Dedifferentiated amniotic fluid mesenchymal stem cell (primary cell): ENCODE measurements at regions not wholly inside any gene's neighbourhood (a gene's known extent, or its start where the extent isn't known, plus 50 kb on each side); places are given as distances from the start of the nearest gene placed in this dataset.
"Not testable (repeated sequence)": the region's sequence is repeated elsewhere in the genome, so short reads cannot be mapped to it uniquely, and the experiment has no call there.

Source experiments
- DNase-seq: peaks from one replicate; pipeline ENCODE4 v3.0.0-alpha.2; 2016; ENCODE audit errors: extremely low spot score

DNA sequence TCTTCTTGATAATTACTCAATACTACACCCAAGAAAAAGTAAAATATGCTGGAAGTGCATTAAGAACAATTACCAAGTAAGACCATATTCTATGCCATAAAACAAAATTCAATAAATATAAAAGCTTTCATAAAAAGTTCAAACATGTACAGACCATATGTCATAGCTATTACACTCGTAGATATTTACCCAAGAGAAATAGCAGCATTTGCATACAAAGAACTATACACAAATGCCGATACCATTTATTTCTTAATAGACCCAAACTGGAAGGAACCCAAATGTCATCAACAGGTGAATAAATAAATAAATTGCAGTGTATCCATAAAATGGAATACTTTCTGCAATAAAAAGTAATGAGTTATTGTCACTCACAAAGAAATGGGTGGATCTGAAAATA lies 78.3 kb upstream of the SLC16A7 start:
- no peak for DNase-seq

GRCh38 chr12:59500915-59501314 lies 94.9 kb upstream of the SLC16A7 start:
- DNase-seq = no peak

DNA sequence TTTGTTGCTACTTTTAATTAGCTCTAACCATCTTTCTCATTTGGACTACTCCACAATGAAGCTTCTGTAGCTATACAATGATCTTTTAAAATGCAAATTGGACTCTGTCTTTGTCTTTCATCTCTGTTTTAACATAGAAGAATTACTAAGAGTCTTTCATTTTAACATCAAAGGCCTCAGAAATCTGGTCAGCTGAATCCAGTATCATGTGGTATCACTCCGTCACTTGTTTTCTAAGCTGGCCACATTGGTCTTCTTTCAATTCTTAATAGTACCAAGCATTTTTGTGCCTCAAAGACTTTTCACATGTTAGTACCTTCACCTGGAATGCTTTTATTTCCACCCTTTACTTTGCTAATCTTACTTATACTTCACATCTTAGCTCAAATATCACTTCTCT lies 95.5 kb upstream of the SLC16A7 start:
- no peak for DNase-seq

GRCh38 chr12:59499774-59500173 lies 96.1 kb upstream of the SLC16A7 start:
- DNase-seq = no peak

DNA sequence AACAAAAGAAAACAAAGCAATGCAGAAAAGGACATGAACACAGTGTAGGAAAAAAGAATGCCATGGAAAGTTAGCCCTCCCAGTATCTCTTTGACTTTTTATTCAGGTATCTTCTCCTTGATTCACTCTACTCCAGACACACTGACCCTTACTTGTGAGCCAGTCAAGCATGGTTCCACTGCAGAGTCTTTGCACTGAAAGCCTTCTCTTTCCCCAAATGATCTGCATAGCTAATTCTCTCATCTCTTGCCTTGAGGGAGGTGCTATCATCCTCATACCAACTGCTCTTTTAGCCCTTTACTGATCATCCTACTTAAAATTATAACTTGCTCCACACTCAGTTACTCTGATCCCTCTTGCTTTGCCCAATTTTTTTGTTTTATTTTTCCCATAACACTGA lies 101.2 kb upstream of the SLC16A7 start:
- no peak for DNase-seq

GRCh38 chr12:59491877-59492276 lies 104.0 kb upstream of the SLC16A7 start:
- DNase-seq = no peak

GRCh38 chr12:59486827-59487226 lies 109.0 kb upstream of the SLC16A7 start:
- DNase-seq = no peak

DNA sequence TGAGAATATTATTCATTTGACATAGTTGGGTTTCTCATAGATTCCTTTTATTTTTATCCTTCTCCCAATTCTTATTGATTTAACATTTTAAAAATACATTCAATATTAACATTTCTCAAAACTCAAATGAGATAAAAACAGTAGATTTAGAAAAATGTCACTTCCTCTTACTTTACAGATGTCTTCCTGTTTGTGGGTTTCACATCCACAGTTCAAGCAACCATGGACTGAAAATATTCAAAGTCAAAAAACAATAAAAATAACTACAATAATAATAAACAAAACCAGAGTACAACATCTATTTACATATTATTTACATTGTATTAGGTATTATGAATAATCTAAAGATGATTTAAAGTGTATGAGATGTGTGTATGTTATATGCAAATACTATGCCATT lies 111.3 kb upstream of the SLC16A7 start:
- DNase-seq = no peak

GRCh38 chr12:59474236-59474635 lies 121.6 kb upstream of the SLC16A7 start:
- DNase-seq = not testable (repeated sequence)

DNA sequence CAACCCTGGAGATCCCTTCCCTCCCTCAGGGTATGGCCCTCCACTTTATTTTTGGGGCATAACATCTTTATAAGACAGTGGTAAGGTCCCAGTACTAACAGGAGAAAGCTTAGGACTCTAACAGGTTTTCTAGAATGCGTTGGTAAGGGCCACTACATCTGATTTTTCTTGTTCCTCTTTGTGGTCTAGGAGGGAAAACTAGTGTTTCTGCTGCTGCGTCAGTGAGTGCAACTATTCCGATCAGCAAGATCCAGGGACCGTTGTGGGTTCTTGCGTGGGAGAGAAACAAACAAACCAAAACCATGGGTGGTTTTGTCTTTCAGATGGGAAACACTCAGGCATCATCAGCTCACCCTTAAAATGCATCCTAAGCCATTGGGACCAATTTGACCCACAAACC lies 123.6 kb upstream of the SLC16A7 start:
- DNase-seq = no peak

DNA sequence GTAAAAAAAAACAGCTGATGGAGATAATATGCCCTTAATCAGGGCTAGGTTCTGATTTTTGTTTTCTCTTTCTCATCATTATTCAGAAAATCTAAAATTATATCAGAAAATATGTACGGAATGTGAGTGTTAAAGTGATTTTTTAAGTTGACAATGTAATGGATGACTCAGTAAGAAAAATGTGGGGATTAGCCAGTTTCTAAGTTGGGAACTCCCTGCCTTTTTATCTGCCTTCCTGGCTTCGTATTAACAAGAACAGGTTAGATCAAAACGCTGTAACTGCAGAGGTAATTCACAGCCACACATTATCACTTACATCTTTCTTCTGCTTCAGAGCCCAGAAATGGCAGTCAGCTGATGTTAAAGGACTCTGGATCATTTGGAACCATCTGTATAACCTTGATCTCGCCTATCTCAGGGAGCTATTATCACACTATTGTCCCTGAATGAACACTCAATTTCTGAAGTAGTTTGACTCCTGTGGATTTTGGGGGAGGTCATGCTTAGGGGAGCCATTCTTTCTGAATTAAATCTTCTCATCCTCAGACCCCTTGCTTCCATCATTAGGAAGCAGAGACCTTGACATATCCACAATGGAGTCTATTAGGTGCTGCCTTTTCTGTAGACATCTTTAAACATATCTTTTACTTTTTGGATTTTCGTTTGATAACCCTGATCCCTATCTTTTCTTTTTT lies 135.7 kb upstream of the SLC16A7 start:
- peak; percentile 53 for DNase-seq

- DNase-seq = no peak
Observed at GRCh38 chr12:59453475-59453874, 142.4 kb upstream of the SLC16A7 start.

- no peak for DNase-seq
Observed at GRCh38 chr12:59452746-59453145, 143.1 kb upstream of the SLC16A7 start.

DNA sequence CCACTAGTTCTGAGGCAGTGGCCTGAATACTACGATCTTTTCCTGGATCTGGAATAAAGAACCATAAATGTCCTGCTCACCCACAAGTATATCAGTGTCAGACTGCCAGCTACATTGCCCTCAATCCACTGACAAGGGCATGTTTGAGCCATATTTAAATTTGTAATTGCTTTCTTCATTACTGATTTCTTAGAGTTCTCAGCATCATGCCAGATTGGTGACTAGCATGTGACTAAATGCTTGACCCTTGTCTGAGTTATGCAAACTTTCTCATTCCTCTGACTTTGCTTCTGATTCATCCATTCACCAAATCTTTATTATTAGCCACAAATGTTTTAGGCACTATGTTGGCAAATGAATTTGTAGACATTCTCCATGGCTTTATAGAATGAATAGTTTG lies 143.6 kb upstream of the SLC16A7 start:
- DNase-seq = peak; percentile 72

DNA sequence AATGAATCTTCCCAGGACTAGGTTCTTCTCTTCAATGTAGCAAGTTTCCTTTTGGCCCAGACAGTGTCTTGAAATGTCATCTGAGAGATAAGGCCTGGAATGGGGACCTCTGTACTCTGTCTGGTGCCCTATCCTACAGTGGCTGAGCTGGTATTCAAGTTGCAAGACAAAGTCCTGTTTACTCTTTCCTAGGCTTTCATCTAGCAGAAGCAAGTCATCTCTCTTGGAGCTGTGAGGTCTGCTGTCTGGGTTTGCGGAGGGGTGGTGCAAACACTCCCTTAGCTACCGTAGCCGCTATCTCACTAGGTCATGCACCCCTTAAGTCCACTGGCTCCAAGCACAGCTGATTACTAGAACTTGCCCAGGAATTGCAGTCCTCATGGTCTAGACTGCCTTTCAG lies 149.7 kb upstream of the SLC16A7 start:
- no peak for DNase-seq

GRCh38 chr12:59444932-59445331 lies 150.9 kb upstream of the SLC16A7 start:
- no peak for DNase-seq

DNA sequence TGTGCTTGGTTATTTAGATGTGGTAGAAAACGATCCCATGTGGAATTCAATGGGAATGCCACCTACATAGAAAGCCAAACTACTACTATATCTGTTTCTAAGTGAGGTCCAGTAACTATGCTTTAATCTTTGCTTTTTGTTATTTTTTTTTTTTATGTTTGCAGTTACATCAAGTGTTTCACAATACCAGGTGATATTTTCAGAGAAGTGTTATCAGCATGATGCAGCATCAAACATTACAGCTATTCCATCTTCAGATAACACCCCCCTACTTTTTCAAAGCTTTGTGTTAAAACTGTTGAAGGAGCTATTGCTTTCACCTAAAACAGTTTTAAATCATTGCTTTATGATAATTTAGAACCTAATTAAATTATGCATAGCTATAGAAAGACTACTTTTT lies 163.8 kb upstream of the SLC16A7 start:
- no peak for DNase-seq

DNA sequence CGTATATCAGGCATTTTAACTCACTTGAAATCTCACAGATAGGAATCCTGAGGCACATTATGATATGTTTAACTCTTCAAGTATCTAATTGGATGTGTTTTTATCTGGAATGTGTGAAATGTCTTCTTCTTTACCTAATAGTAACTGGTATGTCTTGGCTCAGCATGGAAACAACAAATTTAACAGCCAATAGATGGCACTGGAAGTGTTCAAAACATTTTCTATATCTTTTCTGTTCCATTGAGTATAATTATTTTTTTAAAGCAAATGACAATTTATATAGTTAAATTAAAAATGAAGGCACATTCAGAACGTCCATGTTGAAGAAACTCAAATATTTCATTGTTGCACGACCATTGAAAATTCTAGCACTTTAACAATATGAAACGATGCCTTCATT lies 164.6 kb upstream of the SLC16A7 start:
- peak; percentile 34 for DNase-seq

- DNase-seq = no peak
Observed at GRCh38 chr12:59429766-59430165, 166.1 kb upstream of the SLC16A7 start.

GRCh38 chr12:59425798-59426197 lies 170.0 kb upstream of the SLC16A7 start:
- DNase-seq = no peak

DNA sequence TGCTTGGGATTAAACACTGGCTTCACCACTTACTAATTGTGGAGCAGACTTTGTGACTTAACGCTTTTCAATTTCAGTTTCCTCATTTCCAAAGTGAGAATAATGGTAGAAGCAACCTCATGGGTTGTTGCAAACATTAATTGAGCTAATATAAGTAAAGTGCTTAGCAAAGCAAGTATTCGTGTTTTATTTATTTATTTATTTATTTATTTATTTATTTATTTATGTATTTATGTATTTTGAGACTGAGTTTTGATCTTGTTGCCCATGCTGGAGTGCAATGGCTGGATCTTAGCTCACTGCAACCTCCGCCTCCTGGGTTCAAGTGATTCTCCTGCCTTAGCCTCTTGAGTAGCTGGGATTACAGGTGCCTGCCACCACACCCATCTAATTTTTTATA lies 171.2 kb upstream of the SLC16A7 start:
- not testable (repeated sequence) for DNase-seq

DNA sequence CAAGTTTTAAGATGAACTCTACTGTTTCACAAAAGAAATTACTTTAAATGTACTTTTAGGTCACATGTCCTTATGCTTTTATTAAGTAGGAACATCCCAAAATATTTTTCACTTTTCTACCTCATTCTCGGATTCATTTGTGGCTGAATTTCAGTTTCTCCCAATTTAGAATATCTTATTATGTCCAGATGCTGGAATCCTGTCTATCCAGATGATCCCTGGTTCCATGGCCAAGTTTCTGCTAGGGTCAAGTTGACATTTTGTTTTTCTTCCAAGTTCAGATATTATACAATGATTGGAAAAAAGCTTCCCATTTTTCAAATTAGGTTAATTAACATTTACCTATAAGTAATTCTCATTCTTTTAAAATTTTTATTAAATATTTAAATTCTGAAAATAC lies 181.8 kb upstream of the SLC16A7 start:
- DNase-seq = no peak

GRCh38 chr12:59408431-59408830 lies 187.4 kb upstream of the SLC16A7 start:
- no peak for DNase-seq

- DNase-seq = no peak
Observed at GRCh38 chr12:59407799-59408198, 188.0 kb upstream of the SLC16A7 start.
